HL-60 (cell line): ENCODE measurements at regions not wholly inside any gene's neighbourhood (a gene's known extent, or its start where the extent isn't known, plus 50 kb on each side); places are given as distances from the start of the nearest gene placed in this dataset.

Source experiments
- GABPA ChIP-seq: IDR thresholded peaks from 2 replicates; pipeline ENCODE4 v1.6.1; 2012; ENCODE audit warnings: low read depth
- POLR2AphosphoS5 ChIP-seq: IDR thresholded peaks from 2 replicates; pipeline ENCODE4 v1.6.1; 2012; ENCODE audit warnings: low read depth
- REST ChIP-seq: IDR thresholded peaks from 2 replicates; pipeline ENCODE4 v1.6.1; 2012; ENCODE audit warnings: low read depth; ENCODE audit not compliant: insufficient replicate concordance
- TF ChIP-seq, protein P1 (sequence below): IDR thresholded peaks from one replicate; pipeline ENCODE4 v1.5.1; 2011; ENCODE audit warnings: low read length, control low read depth, inconsistent platforms; ENCODE audit not compliant: insufficient read depth

- no peak for TF ChIP-seq REST
- TF ChIP-seq, protein P1, sequence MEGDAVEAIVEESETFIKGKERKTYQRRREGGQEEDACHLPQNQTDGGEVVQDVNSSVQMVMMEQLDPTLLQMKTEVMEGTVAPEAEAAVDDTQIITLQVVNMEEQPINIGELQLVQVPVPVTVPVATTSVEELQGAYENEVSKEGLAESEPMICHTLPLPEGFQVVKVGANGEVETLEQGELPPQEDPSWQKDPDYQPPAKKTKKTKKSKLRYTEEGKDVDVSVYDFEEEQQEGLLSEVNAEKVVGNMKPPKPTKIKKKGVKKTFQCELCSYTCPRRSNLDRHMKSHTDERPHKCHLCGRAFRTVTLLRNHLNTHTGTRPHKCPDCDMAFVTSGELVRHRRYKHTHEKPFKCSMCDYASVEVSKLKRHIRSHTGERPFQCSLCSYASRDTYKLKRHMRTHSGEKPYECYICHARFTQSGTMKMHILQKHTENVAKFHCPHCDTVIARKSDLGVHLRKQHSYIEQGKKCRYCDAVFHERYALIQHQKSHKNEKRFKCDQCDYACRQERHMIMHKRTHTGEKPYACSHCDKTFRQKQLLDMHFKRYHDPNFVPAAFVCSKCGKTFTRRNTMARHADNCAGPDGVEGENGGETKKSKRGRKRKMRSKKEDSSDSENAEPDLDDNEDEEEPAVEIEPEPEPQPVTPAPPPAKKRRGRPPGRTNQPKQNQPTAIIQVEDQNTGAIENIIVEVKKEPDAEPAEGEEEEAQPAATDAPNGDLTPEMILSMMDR: no peak
- no peak for TF ChIP-seq POLR2AphosphoS5
- TF ChIP-seq GABPA: no peak
Observed at GRCh38 chr2:47257946-47258348, 81.6 kb upstream of the CALM2 start.
